Lung (tissue), 11 donors: ENCODE measurements at regions not wholly inside any gene's neighbourhood (a gene's known extent, or its start where the extent isn't known, plus 50 kb on each side); places are given as distances from the start of the nearest gene placed in this dataset.

ENCODE experiments used
- ATAC-seq: fragments of 200-7000 bp; cut with Tn5 transposase; one replicate; pipeline ENCODE4 v1.9.1; 2020; ENCODE audit warnings: moderate number of reproducible peaks; ENCODE audit not compliant: insufficient read depth, low FRiP score
- DNase-seq, 3 donors: peaks; one replicate each; pipeline ENCODE4 v3.0.0-alpha.2; 2013 to 2017
- H3K27ac ChIP-seq, 2 donors: one replicate each; pipeline ENCODE4 v1.5.1; 2013; ENCODE audit warnings: mild to moderate bottlenecking in 2 of 2, moderate library complexity in 2 of 2, control low read depth in 1 of 2, inconsistent platforms in 1 of 2, low read depth in 1 of 2, low read length in 1 of 2
- H3K27me3 ChIP-seq, 3 donors: one replicate each; pipeline ENCODE4 v1.5.1; 2013; ENCODE audit warnings: low read length in 2 of 3; ENCODE audit not compliant: control insufficient read depth in 3 of 3, insufficient read depth in 3 of 3
- H3K36me3 ChIP-seq, 4 donors: one replicate each; pipeline ENCODE4 v1.5.1; 2013; ENCODE audit warnings: low read length in 4 of 4, mild to moderate bottlenecking in 1 of 4, moderate library complexity in 1 of 4; ENCODE audit not compliant: control insufficient read depth in 4 of 4, insufficient read depth in 4 of 4
- H3K4me1 ChIP-seq, 5 donors: one replicate each; pipeline ENCODE4 v1.5.1; 2013; ENCODE audit warnings: low read length in 5 of 5, mild to moderate bottlenecking in 2 of 5, moderate library complexity in 1 of 5; ENCODE audit not compliant: control insufficient read depth in 5 of 5, insufficient read depth in 5 of 5
- H3K4me3 ChIP-seq: one replicate; pipeline ENCODE4 v1.5.1; 2013; ENCODE audit warnings: mild to moderate bottlenecking, control low read depth, moderate library complexity
- H3K9ac ChIP-seq, 2 donors: one replicate each; pipeline ENCODE4 v1.5.1; 2013; ENCODE audit warnings: low read length in 2 of 2, control low read depth in 1 of 2; ENCODE audit not compliant: insufficient read depth in 1 of 2
- H3K9me3 ChIP-seq, 4 donors: one replicate each; pipeline ENCODE4 v1.5.1; 2013; ENCODE audit warnings: low read length in 3 of 4, mild to moderate bottlenecking in 1 of 4, moderate library complexity in 1 of 4; ENCODE audit not compliant: control insufficient read depth in 4 of 4, insufficient read depth in 3 of 4
- whole genome bisulfite sequencing, 2 donors: extraction: QIAGEN DNeasy Blood & Tissue Kit; methylation state at CpG; one replicate each; pipeline ENCODE4 v1.1.7; 2013; 5-methylcytosine and 5-hydroxymethylcytosine counted together
- TF ChIP-seq, protein P1 (sequence below): IDR thresholded peaks from 2 replicates; pipeline ENCODE4 v1.5.1; 2012; ENCODE audit warnings: mild to moderate bottlenecking; ENCODE audit errors: control extremely low read depth, extremely low read depth
- donor health status: control.
- donor health status: control.
- donor health status: Bipolar disorder and iron deficiency.
- donor health status: healthy.
- donor health status: DM: yes; HTN: yes; CAD: no.

DNA sequence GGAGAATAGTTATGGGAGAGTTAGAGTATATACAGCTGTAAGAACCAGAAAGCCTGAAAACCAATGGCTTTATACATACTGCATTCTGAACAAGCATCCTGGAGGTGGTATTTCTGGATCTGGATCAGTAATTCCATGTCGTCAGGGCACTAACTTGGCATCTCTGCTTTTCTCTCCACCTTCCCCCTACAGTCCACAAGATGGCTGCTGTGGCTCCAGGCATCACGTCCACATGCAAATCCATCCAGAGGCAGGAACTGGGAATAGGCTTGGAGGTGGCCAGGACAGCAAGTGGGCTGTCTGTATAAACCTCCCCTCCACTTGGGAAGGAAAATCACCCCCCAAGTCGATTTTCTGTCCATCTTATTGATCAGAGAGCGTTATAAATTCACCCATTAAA lies 86.2 kb upstream of the WDR26 start:
- Histone ChIP-seq H3K36me3 (no peaks in the 10 kb centered on the region), H3K9me3 (peaks cover 0 to 2% (median 0%) of the 10 kb centered on the region in 4 donors), H3K27ac (no peak overlapping the region), H3K9ac (no peak overlapping the region), H3K4me1 (peaks cover 0 to 2% (median 0%) of the 10 kb centered on the region in 5 donors), H3K27me3 (no peaks in the 10 kb centered on the region), H3K4me3 (no peak overlapping the region)
- TF ChIP-seq, protein P1, sequence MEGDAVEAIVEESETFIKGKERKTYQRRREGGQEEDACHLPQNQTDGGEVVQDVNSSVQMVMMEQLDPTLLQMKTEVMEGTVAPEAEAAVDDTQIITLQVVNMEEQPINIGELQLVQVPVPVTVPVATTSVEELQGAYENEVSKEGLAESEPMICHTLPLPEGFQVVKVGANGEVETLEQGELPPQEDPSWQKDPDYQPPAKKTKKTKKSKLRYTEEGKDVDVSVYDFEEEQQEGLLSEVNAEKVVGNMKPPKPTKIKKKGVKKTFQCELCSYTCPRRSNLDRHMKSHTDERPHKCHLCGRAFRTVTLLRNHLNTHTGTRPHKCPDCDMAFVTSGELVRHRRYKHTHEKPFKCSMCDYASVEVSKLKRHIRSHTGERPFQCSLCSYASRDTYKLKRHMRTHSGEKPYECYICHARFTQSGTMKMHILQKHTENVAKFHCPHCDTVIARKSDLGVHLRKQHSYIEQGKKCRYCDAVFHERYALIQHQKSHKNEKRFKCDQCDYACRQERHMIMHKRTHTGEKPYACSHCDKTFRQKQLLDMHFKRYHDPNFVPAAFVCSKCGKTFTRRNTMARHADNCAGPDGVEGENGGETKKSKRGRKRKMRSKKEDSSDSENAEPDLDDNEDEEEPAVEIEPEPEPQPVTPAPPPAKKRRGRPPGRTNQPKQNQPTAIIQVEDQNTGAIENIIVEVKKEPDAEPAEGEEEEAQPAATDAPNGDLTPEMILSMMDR, result no peak
- DNase-seq, result no peak
- ATAC-seq, result no peak
- 92 to 94% methylated on average over 4 of the region's 4 CpGs for WGBS, 2 donors

DNA sequence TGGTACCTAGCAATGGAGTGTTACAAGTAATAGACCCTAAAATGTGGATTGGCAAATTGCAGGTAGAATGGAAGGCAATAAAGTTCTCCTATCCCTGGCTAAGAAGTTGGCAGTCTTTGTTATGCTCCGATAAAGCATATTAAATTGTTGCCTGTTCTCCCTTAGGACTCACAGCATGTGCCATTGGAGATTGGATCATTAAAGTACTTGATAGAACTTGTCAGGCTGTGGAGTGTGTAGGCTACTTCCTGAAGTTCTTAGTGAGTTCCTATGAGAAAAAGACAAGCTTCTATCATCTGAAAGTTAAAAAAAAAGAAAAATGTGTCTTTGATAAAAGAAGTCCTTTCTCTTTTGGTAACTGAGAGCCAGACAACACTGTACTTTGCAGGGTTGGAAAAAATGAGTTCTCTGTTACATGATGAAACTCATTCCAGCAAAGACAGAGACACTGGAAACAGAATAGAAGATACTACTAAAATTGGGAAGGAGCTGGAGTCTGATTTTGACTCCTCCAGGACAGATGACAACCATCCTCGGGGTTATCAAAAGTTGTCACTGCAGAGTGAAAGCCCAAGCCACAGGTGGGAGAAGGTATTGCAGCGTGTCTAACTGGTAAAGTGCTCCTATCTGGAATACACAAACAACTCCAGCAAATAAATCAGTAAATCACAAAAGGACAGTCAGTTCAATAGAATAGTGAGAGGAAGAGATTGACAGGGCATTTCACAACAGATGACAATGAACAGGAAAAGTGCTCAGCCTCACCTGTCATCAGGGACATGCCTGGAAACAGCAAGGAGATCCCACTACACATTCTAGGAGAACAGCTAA lies 87.5 kb upstream of the WDR26 start:
- Histone ChIP-seq H3K9ac (no peak overlapping the region), H3K4me1 (no peaks in the 10 kb centered on the region), H3K27me3 (no peaks in the 10 kb centered on the region), H3K4me3 (no peak overlapping the region), H3K36me3 (no peaks in the 10 kb centered on the region), H3K9me3 (peaks cover 0 to 2% (median 0%) of the 10 kb centered on the region in 4 donors), H3K27ac (no peak overlapping the region)
- no peak for DNase-seq
- WGBS, 2 donors, result 81 to 86% methylated on average over 3 of the region's 3 CpGs
- ATAC-seq, result no peak
- TF ChIP-seq, protein P1, result no peak

DNA sequence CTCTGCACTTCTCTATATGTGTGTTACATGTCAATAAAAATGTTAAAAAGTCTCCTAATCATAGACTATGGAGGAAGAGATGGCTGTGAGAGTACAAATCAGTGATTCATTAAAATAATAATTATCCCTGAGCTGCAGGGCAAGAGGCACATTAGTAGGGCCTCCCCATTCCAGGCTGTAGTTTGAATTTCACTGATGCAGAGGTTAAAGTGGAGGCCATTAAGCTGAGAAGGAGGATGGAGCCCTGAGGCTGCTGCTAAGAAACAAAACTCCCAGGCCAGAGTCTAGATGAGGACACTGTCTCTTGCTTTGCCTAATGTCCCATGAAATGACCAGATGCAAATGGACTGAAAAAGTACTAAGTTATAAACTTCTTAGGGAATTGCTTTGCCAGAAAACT lies 89.1 kb upstream of the WDR26 start:
- DNase-seq (no peak), ATAC-seq (no peak)
- H3K4me3 ChIP-seq, result no peak overlapping the region
- H3K4me1 ChIP-seq, result peaks cover 0 to under 1% (median 0%) of the 10 kb centered on the region in 5 donors
- H3K27me3 ChIP-seq, result no peaks in the 10 kb centered on the region
- no peaks in the 10 kb centered on the region for H3K36me3 ChIP-seq
- H3K27ac ChIP-seq, result no peak overlapping the region
- peaks cover 0 to 2% (median 0%) of the 10 kb centered on the region in 4 donors for H3K9me3 ChIP-seq
- H3K9ac ChIP-seq, result no peak overlapping the region
- TF ChIP-seq, protein P1, result no peak

DNA sequence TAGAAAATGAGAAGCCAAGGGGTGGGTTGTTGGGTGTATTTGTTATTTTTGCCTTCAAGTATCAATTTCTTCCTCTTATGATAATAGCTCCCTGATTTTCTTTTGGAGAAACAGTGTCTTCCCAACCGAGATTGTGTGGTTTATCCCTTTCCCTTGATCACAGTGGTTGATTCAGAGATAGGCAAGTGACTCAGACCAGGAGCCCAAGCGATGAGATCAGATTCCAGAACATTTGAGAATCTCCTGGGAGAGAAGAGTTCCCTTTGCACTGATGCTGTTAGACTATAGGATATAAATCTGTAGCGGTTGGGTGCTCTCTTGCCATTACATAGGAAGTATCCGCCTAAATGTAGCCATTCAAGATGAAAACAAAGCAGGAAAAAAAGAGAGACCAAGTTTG lies 90.1 kb upstream of the WDR26 start:
- Histone ChIP-seq H3K36me3 (no peaks in the 10 kb centered on the region), H3K4me1 (peaks cover 0 to 8% (median 0%) of the 10 kb centered on the region in 5 donors), H3K27ac (no peak overlapping the region), H3K27me3 (no peaks in the 10 kb centered on the region), H3K9ac (no peak overlapping the region), H3K9me3 (peaks cover 0 to 2% (median 0%) of the 10 kb centered on the region in 4 donors), H3K4me3 (no peak overlapping the region)
- TF ChIP-seq, protein P1, result no peak
- no peak for DNase-seq
- ATAC-seq, result no peak
- 95 to 97% methylated on average over 4 of the region's 4 CpGs for WGBS, 2 donors
